Lower lobe of right lung (tissue), 2 donors: ENCODE measurements at regions not wholly inside any gene's neighbourhood (a gene's known extent, or its start where the extent isn't known, plus 50 kb on each side); places are given as distances from the start of the nearest gene placed in this dataset.

Experiments used
- ATAC-seq, 2 donors: fragments of 200-7000 bp; cut with Tn5 transposase; one replicate each; pipeline ENCODE4 v1.9.1; 2020 to 2022; ENCODE audit warnings: mild to moderate bottlenecking in 2 of 2, moderate library complexity in 2 of 2
- DNase-seq: peaks from one replicate; pipeline ENCODE4 v3.0.0-alpha.2; 2020
- H3K27ac ChIP-seq: fragments of 200-600 bp; one replicate; pipeline ENCODE4 v1.8.0; 2022
- H3K27me3 ChIP-seq: fragments of 200-600 bp; one replicate; pipeline ENCODE4 v1.8.0; 2022; ENCODE audit warnings: low read depth
- H3K36me3 ChIP-seq: fragments of 200-600 bp; one replicate; pipeline ENCODE4 v1.8.0; 2022; ENCODE audit warnings: mild to moderate bottlenecking
- H3K4me1 ChIP-seq: fragments of 200-600 bp; one replicate; pipeline ENCODE4 v1.8.0; 2022
- H3K4me3 ChIP-seq: fragments of 200-600 bp; one replicate; pipeline ENCODE4 v1.8.0; 2022; ENCODE audit warnings: mild to moderate bottlenecking
- H3K9me3 ChIP-seq: fragments of 200-600 bp; one replicate; pipeline ENCODE4 v1.8.0; 2022
- intact Hi-C: fragments of 100-400 bp; cut with DNase I; formaldehyde crosslinking; loops from one replicate; pipeline ENCODE4 v1.11.0; 2022
- TF ChIP-seq, protein P1 (sequence below): fragments of 200-600 bp; IDR thresholded peaks from one replicate; pipeline ENCODE4 v1.8.0; 2022; ENCODE audit warnings: antibody characterized with exemption, mild to moderate bottlenecking
- donor health status: DM: no; HTN: yes; CAD: no; lungs with severe emphysema.

DNA sequence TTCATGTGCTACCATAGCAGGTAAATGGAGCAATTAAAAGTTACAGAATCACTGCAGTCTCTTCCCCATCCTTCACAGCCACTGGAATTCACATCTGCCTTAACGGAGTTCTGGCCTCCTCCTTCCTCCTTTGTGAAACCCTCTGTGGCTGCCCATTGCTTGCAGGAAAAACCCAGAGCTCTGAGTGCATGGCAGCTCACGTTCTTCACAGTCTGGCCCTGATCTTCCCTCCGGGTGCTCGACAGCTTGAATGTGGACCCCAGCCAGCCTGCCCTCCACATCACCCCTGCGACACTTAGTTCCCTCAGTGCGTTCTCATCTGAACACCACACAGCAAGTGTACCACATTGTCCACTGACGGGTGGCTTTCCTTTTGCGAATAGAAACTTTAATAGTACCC, 63.2 kb upstream of the RUFY1 start:
- H3K36me3 ChIP-seq: no peaks in the 10 kb centered on the region
- no peak for ATAC-seq
- H3K9me3 ChIP-seq: no peaks in the 10 kb centered on the region
- intact Hi-C loops: no loop called here
- H3K4me1 ChIP-seq: no peaks in the 10 kb centered on the region
- H3K4me3 ChIP-seq: no peak overlapping the region
- H3K27me3 ChIP-seq: no peaks in the 10 kb centered on the region
- TF ChIP-seq, protein P1, sequence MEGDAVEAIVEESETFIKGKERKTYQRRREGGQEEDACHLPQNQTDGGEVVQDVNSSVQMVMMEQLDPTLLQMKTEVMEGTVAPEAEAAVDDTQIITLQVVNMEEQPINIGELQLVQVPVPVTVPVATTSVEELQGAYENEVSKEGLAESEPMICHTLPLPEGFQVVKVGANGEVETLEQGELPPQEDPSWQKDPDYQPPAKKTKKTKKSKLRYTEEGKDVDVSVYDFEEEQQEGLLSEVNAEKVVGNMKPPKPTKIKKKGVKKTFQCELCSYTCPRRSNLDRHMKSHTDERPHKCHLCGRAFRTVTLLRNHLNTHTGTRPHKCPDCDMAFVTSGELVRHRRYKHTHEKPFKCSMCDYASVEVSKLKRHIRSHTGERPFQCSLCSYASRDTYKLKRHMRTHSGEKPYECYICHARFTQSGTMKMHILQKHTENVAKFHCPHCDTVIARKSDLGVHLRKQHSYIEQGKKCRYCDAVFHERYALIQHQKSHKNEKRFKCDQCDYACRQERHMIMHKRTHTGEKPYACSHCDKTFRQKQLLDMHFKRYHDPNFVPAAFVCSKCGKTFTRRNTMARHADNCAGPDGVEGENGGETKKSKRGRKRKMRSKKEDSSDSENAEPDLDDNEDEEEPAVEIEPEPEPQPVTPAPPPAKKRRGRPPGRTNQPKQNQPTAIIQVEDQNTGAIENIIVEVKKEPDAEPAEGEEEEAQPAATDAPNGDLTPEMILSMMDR: no peak
- H3K27ac ChIP-seq: no peak overlapping the region
- no peak for DNase-seq

DNA sequence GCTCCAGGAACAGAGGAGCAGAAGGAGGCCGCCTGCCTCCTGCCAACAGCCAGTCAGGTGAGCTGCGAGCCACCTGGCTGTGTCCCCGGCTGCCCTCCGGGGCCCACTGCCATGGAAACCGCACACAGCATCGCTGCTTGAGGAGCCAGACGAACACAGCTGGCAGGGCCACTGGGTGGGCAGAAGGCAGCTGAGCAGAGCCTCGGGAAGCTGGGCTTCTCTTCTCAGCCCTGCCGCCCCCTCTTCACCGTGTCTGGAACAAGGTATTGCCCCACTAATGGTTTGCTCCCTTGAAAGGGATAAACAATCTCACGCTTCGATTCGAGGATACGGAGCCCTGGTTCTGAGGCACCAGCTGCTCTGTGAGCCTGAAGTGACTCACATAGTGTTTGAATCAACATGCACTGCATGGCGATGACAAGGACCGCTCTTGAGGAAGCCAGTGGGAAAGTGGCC, 63.7 kb upstream of the RUFY1 start:
- Histone ChIP-seq H3K27ac (no peak overlapping the region), H3K4me1 (no peaks in the 10 kb centered on the region), H3K9me3 (no peaks in the 10 kb centered on the region), H3K36me3 (no peaks in the 10 kb centered on the region), H3K4me3 (no peak overlapping the region), H3K27me3 (no peaks in the 10 kb centered on the region)
- intact Hi-C loops: no loop called here
- TF ChIP-seq, protein P1: no peak
- DNase-seq (no peak), ATAC-seq (no peak)

DNA sequence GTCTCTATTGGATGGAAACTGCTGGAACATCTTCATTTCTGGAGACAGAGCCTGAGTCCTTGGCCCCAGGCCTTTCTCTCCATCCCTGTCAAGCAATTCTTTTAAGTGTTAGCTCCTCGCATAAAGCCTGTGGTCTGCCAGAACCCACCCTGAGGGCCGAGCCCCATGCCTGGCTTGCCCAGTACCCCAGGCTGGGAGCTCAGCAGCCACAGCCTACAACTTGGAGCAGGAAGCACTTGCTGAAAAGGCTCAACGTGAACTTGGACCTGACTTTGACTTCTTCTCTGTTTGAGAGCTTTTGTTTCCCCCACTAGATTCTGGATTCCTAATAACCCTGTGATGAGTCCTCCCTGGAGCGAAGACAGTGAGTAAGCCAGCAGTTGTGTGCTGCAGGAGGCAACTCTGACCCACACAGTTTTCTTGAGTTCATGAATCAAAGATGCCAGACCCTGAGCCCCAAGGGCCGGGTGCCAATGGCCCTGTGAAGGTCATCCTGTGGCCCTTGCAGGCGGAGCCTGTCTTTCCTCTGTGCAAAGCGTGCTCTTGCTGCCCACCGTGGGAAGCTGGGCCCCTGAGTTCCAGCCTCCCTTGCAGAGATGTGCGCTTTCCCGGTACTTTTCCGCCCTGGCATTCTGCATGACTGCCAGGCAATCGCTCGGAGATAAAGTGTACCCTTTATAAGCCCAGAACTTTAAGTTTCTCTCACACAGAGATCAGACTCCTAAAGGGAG, 64.3 kb upstream of the RUFY1 start:
- H3K27ac ChIP-seq: no peak overlapping the region
- no peaks in the 10 kb centered on the region for H3K27me3 ChIP-seq
- no peak overlapping the region for H3K4me3 ChIP-seq
- H3K9me3 ChIP-seq: no peaks in the 10 kb centered on the region
- no peak for ATAC-seq
- no peaks in the 10 kb centered on the region for H3K4me1 ChIP-seq
- TF ChIP-seq, protein P1: no peak
- intact Hi-C loops: no loop called here
- no peak for DNase-seq
- H3K36me3 ChIP-seq: no peaks in the 10 kb centered on the region

DNA sequence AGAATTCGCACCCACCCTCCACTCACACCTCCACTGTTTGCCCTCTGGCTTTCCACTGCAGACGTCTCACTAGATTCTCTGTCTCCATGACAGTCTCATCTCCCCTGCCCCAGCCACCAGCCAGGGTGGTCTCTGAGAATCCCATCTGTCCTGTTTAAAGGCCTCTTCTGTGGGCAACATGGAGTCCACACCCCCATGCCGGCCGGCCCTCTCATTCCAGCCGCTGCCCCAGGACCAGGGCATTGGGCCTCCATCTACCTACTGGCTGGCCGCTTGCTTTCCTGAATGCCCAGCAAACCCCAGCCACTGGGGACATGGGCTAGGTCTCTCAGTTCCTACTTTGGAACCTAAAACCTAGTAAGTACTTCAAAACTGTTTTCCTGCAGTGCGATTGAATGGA, 65.6 kb upstream of the RUFY1 start:
- H3K4me3 ChIP-seq: no peak overlapping the region
- ATAC-seq (no peak), DNase-seq (no peak)
- H3K27ac ChIP-seq: no peak overlapping the region
- H3K27me3 ChIP-seq: no peaks in the 10 kb centered on the region
- no peaks in the 10 kb centered on the region for H3K4me1 ChIP-seq
- TF ChIP-seq, protein P1: no peak
- intact Hi-C loops: no loop called here
- no peaks in the 10 kb centered on the region for H3K36me3 ChIP-seq
- H3K9me3 ChIP-seq: no peaks in the 10 kb centered on the region

DNA sequence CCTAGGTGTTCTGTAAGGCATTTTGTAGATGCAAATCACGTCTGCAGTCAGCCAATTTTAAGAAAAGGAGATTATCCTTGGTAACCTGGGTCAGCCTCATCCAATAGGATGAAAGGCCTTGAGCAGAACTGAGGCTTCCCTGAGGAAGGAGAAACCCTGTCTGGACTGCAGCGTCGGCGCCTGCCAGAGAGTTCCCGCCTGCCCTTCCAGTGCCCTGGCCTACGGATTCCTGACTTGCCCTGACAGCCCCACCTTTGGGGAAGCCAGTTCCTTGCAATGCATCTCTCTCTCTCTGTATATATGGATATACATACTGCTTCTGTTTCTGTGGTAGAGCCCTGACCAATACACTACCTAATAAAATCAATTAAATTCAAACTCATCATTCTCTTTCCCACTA, 66.2 kb upstream of the RUFY1 start:
- intact Hi-C loops: no loop called here

More for the DNA sequence above, 66.2 kb upstream of the RUFY1 start:
- Histone ChIP-seq H3K27me3 (no peaks in the 10 kb centered on the region), H3K27ac (no peak overlapping the region), H3K36me3 (no peaks in the 10 kb centered on the region), H3K4me1 (no peaks in the 10 kb centered on the region), H3K4me3 (no peak overlapping the region), H3K9me3 (no peaks in the 10 kb centered on the region)
- DNase-seq (no peak), ATAC-seq (no peak)
- TF ChIP-seq, protein P1: no peak
